ENCODE measurements at regions not wholly inside any gene's neighbourhood (a gene's known extent, or its start where the extent isn't known, plus 50 kb on each side); places are given as distances from the start of the nearest gene placed in this dataset.

GRCh38 chr7:15096853-15097252 lies 194.3 kb upstream of the DGKB start:
- Histone ChIP-seq H2AFZ (ENCODE audit: low read length) (no peak overlapping the region), H3K4ac (replicated peaks; ENCODE audit: insufficient read length, low read depth, low read length) (no peak overlapping the region), H2BK20ac (ENCODE audit: low read length) (no peak overlapping the region), H3K18ac (ENCODE audit: extremely low read depth, low read length) (no peak overlapping the region), H4K20me1 (replicated peaks in 1 of 2; ENCODE audit: control insufficient read depth in 1 of 2, insufficient read depth in 2 of 2, low read length in 2 of 2) (no peaks in the 10 kb centered on the region), H3K9me3 (ENCODE audit: insufficient read depth in 2 of 2, low read depth in 1 of 2, low read length in 1 of 2) (no peaks in the 10 kb centered on the region), H3K14ac (ENCODE audit: insufficient read length) (no peak overlapping the region), H3K79me1 (ENCODE audit: low read depth, low read length) (no peaks in the 10 kb centered on the region), H3K56ac (replicated peaks; ENCODE audit: insufficient read length, low read depth, low read length) (no peak overlapping the region), H3K4me2 (ENCODE audit: insufficient read depth in 1 of 2, low read depth in 2 of 2, low read length in 2 of 2) (no peak overlapping the region), H2BK12ac (ENCODE audit: low read depth, low read length) (no peak overlapping the region), H3K23me2 (ENCODE audit: low read depth, low read length) (no peaks in the 10 kb centered on the region), H3K27ac (ENCODE audit: low read depth, low read length) (no peak overlapping the region), H3K23ac (ENCODE audit: insufficient read length) (no peak overlapping the region), H3K79me2 (ENCODE audit: control insufficient read depth in 1 of 2, insufficient read depth in 2 of 2, low read length in 2 of 2) (no peaks in the 10 kb centered on the region), H3K27me3 (replicated peaks in 1 of 4; ENCODE audit: control insufficient read depth in 3 of 4, extremely low read depth in 1 of 4, insufficient read depth in 3 of 4, low read length in 3 of 4) (no peaks in the 10 kb centered on the region), H4K91ac (replicated peaks; ENCODE audit: insufficient read length, low read length) (no peak overlapping the region), H3K9ac (replicated peaks in 1 of 4; ENCODE audit: extremely low read depth in 1 of 4, low read depth in 3 of 4, low read length in 3 of 4) (no peak overlapping the region), H2BK120ac (replicated peaks; ENCODE audit: low read depth, low read length) (no peak overlapping the region), H4K5ac (ENCODE audit: insufficient read length, low read depth, low read length) (no peak overlapping the region), H2BK15ac (ENCODE audit: low read length) (no peak overlapping the region), H3K36me3 (ENCODE audit: control insufficient read depth in 2 of 4, insufficient read depth in 4 of 4, low read length in 3 of 4) (no peaks in the 10 kb centered on the region), H4K8ac (ENCODE audit: extremely low read depth, insufficient read depth, low read length) (no peak overlapping the region), H3K4me1 (replicated peaks in 1 of 4; ENCODE audit: control insufficient read depth in 3 of 4, insufficient read depth in 4 of 4, low read length in 3 of 4) (no peaks in the 10 kb centered on the region), H2AK5ac (ENCODE audit: low read depth, low read length) (no peak overlapping the region), H3K4me3 (ENCODE audit: extremely low read depth in 1 of 4, insufficient read depth in 2 of 4, low read depth in 3 of 4, low read length in 4 of 4) (no peak overlapping the region), H2BK5ac (ENCODE audit: low read depth, low read length) (no peak overlapping the region)
- FAIRE-seq (no peak), DNase-seq (ENCODE audit: low read depth in 1 of 2, low spot score in 2 of 2) (no peak)
- whole genome bisulfite sequencing, 2 experiments (ENCODE audit: extremely low coverage in 1 of 2, insufficient coverage in 1 of 2, insufficient read length in 1 of 2, insufficient replicate concordance in 2 of 2, low coverage in 1 of 2, low lambda C conversion rate in 2 of 2, missing lambda C conversion rate in 1 of 2): 81% methylated on average over 3 of the region's 4 CpGs; no CpG with 5 or more reads in 1 of the 2 experiments
- ChIA-PET CTCF (ENCODE audit: partially characterized antibody) (no interaction called here), POLR2A (ENCODE audit: partially characterized antibody) (no interaction called here)
- TF ChIP-seq CBX8 (IDR thresholded peaks at IDR 0.05; ENCODE audit: borderline replicate concordance, low read depth, low read length) (no peak), SP4 (IDR thresholded peaks at IDR 0.05; ENCODE audit: low read length) (no peak), ASH2L (IDR thresholded peaks at IDR 0.05; ENCODE audit: low read length) (no peak), JUN (IDR thresholded peaks at IDR 0.05; ENCODE audit: low read depth, low read length) (no peak), SP1 (IDR thresholded peaks at IDR 0.05; ENCODE audit: low read depth, low read length) (no peak), GABPA (IDR thresholded peaks at IDR 0.05; ENCODE audit: borderline replicate concordance, insufficient read depth, low read length) (no peak), TCF12 (IDR thresholded peaks at IDR 0.05; ENCODE audit: low read depth, low read length) (no peak), SUZ12 (IDR thresholded peaks at IDR 0.05; ENCODE audit: low read length) (no peak), ZNF274 (IDR thresholded peaks at IDR 0.05; ENCODE audit: borderline replicate concordance, extremely low read depth, low read length) (no peak), RBBP5 (IDR thresholded peaks at IDR 0.05; ENCODE audit: borderline replicate concordance, low read depth, low read length) (no peak), GTF2F1 (IDR thresholded peaks at IDR 0.05; ENCODE audit: borderline replicate concordance, low read depth, low read length) (no peak), EZH2 (IDR thresholded peaks at IDR 0.05; ENCODE audit: low read depth, low read length, severe bottlenecking) (no peak), TEAD4 (IDR thresholded peaks at IDR 0.05; ENCODE audit: low read depth, low read length) (no peak), MAFK (IDR thresholded peaks at IDR 0.05; ENCODE audit: low read depth, low read length) (no peak)
- TF ChIP-seq, protein P1, sequence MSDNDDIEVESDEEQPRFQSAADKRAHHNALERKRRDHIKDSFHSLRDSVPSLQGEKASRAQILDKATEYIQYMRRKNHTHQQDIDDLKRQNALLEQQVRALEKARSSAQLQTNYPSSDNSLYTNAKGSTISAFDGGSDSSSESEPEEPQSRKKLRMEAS (IDR thresholded peaks at IDR 0.05): no peak
